ENCODE measurements at regions not wholly inside any gene's neighbourhood (a gene's known extent, or its start where the extent isn't known, plus 50 kb on each side); places are given as distances from the start of the nearest gene placed in this dataset.
"Not testable (repeated sequence)": the region's sequence is repeated elsewhere in the genome, so short reads cannot be mapped to it uniquely, and the experiment has no call there.

- Histone ChIP-seq H3K9me3 (no peaks in the 10 kb centered on the region), H3K4me3 (no peak overlapping the region), H3K36me3 (no peaks in the 10 kb centered on the region), H3K4me1 (no peaks in the 10 kb centered on the region), H3K27ac (no peak overlapping the region), H3K27me3 (no peaks in the 10 kb centered on the region)
- DNase-seq, result no peak
- intact Hi-C loops (cut with DNase I; ENCODE audit: low total_unique reads) (no loop called here), in situ Hi-C loops (cut with MboI; ENCODE audit: low sequenced_read_pairs in 4 of 4) (no loop called here)
- no peak for TF ChIP-seq CTCF (IDR thresholded peaks at IDR 0.05 in 4 of 5, conservative IDR thresholded peaks at IDR 0.05 in 1 of 5)
- no peak for TF ChIP-seq POLR2A (IDR thresholded peaks at IDR 0.05)
- no peak for ATAC-seq
Observed at GRCh38 chr2:107738266-107738665, 88.4 kb upstream of the RGPD4 start.

- Histone ChIP-seq H3K27me3 (no peaks in the 10 kb centered on the region), H3K4me1 (no peaks in the 10 kb centered on the region), H3K27ac (no peak overlapping the region), H3K9me3 (no peaks in the 10 kb centered on the region), H3K4me3 (no peak overlapping the region), H3K36me3 (no peaks in the 10 kb centered on the region)
- DNase-seq (no peak), ATAC-seq (no peak)
- in situ Hi-C loops (cut with MboI; ENCODE audit: low sequenced_read_pairs in 4 of 4) (no loop called here), intact Hi-C loops (cut with DNase I; ENCODE audit: low total_unique reads) (no loop called here)
- TF ChIP-seq POLR2A (IDR thresholded peaks at IDR 0.05), result no peak
- no peak for TF ChIP-seq CTCF (IDR thresholded peaks at IDR 0.05 in 4 of 5, conservative IDR thresholded peaks at IDR 0.05 in 1 of 5)
Observed at GRCh38 chr2:107740300-107740699, 86.4 kb upstream of the RGPD4 start.

- H3K36me3 ChIP-seq, result no peaks in the 10 kb centered on the region
- in situ Hi-C loops (cut with MboI; ENCODE audit: low sequenced_read_pairs in 4 of 4), result no loop called here
Observed at GRCh38 chr2:107742460-107743027, 84.1 kb upstream of the RGPD4 start.

GRCh38 chr2:107743274-107743673, 83.4 kb upstream of the RGPD4 start:
- Histone ChIP-seq H3K4me3 (no peak overlapping the region), H3K27me3 (no peaks in the 10 kb centered on the region), H3K27ac (no peak overlapping the region), H3K9me3 (no peaks in the 10 kb centered on the region), H3K36me3 (no peaks in the 10 kb centered on the region), H3K4me1 (no peaks in the 10 kb centered on the region)
- DNase-seq (no peak), ATAC-seq (no peak)
- in situ Hi-C loops (cut with MboI; ENCODE audit: low sequenced_read_pairs in 4 of 4), result no loop called here
- intact Hi-C loops (cut with DNase I; ENCODE audit: low total_unique reads), result no loop called here
- TF ChIP-seq CTCF (IDR thresholded peaks at IDR 0.05 in 4 of 5, conservative IDR thresholded peaks at IDR 0.05 in 1 of 5), result no peak
- TF ChIP-seq POLR2A (IDR thresholded peaks at IDR 0.05), result no peak

More at GRCh38 chr2:107742460-107743027, 84.1 kb upstream of the RGPD4 start:
- Histone ChIP-seq H3K4me3 (no peak overlapping the region), H3K27ac (no peak overlapping the region), H3K9me3 (no peaks in the 10 kb centered on the region), H3K27me3 (no peaks in the 10 kb centered on the region), H3K4me1 (no peaks in the 10 kb centered on the region)
- DNase-seq (no peak), ATAC-seq (no peak)
- intact Hi-C loops (cut with DNase I; ENCODE audit: low total_unique reads), result no loop called here
- TF ChIP-seq CTCF (IDR thresholded peaks at IDR 0.05 in 4 of 5, conservative IDR thresholded peaks at IDR 0.05 in 1 of 5) (no peak), POLR2A (IDR thresholded peaks at IDR 0.05) (no peak)

- H3K4me1 ChIP-seq, result no peaks in the 10 kb centered on the region
- in situ Hi-C loops (cut with MboI; ENCODE audit: low sequenced_read_pairs in 4 of 4) (no loop called here), intact Hi-C loops (cut with DNase I; ENCODE audit: low total_unique reads) (no loop called here)
- H3K36me3 ChIP-seq, result no peaks in the 10 kb centered on the region
- no peak overlapping the region for H3K27ac ChIP-seq
- H3K27me3 ChIP-seq, result no peaks in the 10 kb centered on the region
- H3K9me3 ChIP-seq, result no peaks in the 10 kb centered on the region
- no peak for ATAC-seq
- no peak overlapping the region for H3K4me3 ChIP-seq
- no peak for DNase-seq
- TF ChIP-seq POLR2A (IDR thresholded peaks at IDR 0.05) (no peak), CTCF (IDR thresholded peaks at IDR 0.05 in 4 of 5, conservative IDR thresholded peaks at IDR 0.05 in 1 of 5) (no peak)
Observed at GRCh38 chr2:107745100-107745499, 81.6 kb upstream of the RGPD4 start.

- in situ Hi-C loops (cut with MboI; ENCODE audit: low sequenced_read_pairs in 4 of 4); H3K27ac ChIP-seq; H3K4me3 ChIP-seq; H3K36me3 ChIP-seq; DNase-seq; H3K9me3 ChIP-seq; H3K4me1 ChIP-seq; H3K27me3 ChIP-seq; ATAC-seq; intact Hi-C loops (cut with DNase I; ENCODE audit: low total_unique reads): not testable (repeated sequence)
Observed at GRCh38 chr2:107746552-107747198, 80.0 kb upstream of the RGPD4 start.

Measured in gastrocnemius medialis (tissue), 4 donors.